Peyer's patch (tissue), 4 donors: ENCODE measurements at regions not wholly inside any gene's neighbourhood (a gene's known extent, or its start where the extent isn't known, plus 50 kb on each side); places are given as distances from the start of the nearest gene placed in this dataset.

ENCODE experiments used
- DNase-seq, 3 donors: peaks; one replicate each; pipeline ENCODE4 v3.0.0-alpha.2; 2017 to 2019
- H3K27ac ChIP-seq, 4 donors: fragments of 200-600 bp; sonication (generic); one replicate each; pipeline ENCODE4 v1.5.1; 2016 to 2019
- H3K27me3 ChIP-seq, 2 donors: fragments of 200-600 bp; sonication (generic); one replicate each; pipeline ENCODE4 v1.5.1; 2019
- H3K36me3 ChIP-seq, 3 donors: fragments of 200-600 bp; sonication (generic); one replicate each; pipeline ENCODE4 v1.5.1; 2016 to 2019
- H3K4me1 ChIP-seq, 4 donors: fragments of 200-600 bp; sonication (generic); one replicate each; pipeline ENCODE4 v1.5.1; 2016 to 2019
- H3K4me3 ChIP-seq, 4 donors: fragments of 200-600 bp; sonication (generic); 1 replicate in 3 of 4; 2 replicates in 1 of 4; pipeline ENCODE4 v1.5.1; 2016 to 2019; ENCODE audit warnings: mild to moderate bottlenecking in 1 of 4
- H3K9me3 ChIP-seq, 4 donors: fragments of 200-600 bp; sonication (generic); one replicate each; pipeline ENCODE4 v1.5.1; 2016 to 2019; ENCODE audit warnings: mild to moderate bottlenecking in 1 of 4
- CTCF ChIP-seq, 6 experiments: fragments of 450-650 bp in 4 of 6; fragments of 200-600 bp in 2 of 6; sonication (generic) in 1 of 6; IDR thresholded peaks; one replicate each; pipeline ENCODE4 v1.5.1; 2017 to 2019; ENCODE audit warnings: antibody characterized with exemption in 6 of 6, mild to moderate bottlenecking in 3 of 6, moderate library complexity in 1 of 6
- POLR2A ChIP-seq, 2 donors: fragments of 450-650 bp; IDR thresholded peaks; one replicate each; pipeline ENCODE4 v1.5.1; 2017; ENCODE audit warnings: antibody characterized with exemption in 2 of 2, mild to moderate bottlenecking in 2 of 2, moderate library complexity in 2 of 2

GRCh38 chr18:47522359-47522758 lies 270.9 kb upstream of the SKOR2 start:
- no peaks in the 10 kb centered on the region for H3K27me3 ChIP-seq
- H3K4me1 ChIP-seq, result no peaks in the 10 kb centered on the region
- H3K36me3 ChIP-seq, result no peaks in the 10 kb centered on the region
- DNase-seq, result no peak
- H3K4me3 ChIP-seq, result no peak overlapping the region
- no peak overlapping the region for H3K27ac ChIP-seq
- H3K9me3 ChIP-seq, result no peaks in the 10 kb centered on the region
- TF ChIP-seq POLR2A (IDR thresholded peaks at IDR 0.05) (no peak), CTCF (IDR thresholded peaks at IDR 0.05) (no peak)

- Histone ChIP-seq H3K9me3 (no peaks in the 10 kb centered on the region), H3K4me1 (no peaks in the 10 kb centered on the region), H3K4me3 (no peak overlapping the region), H3K36me3 (no peaks in the 10 kb centered on the region), H3K27ac (no peak overlapping the region), H3K27me3 (no peaks in the 10 kb centered on the region)
- TF ChIP-seq POLR2A (IDR thresholded peaks at IDR 0.05) (no peak), CTCF (IDR thresholded peaks at IDR 0.05) (no peak)
- DNase-seq, result no peak
Measured at GRCh38 chr18:47520263-47520662, 268.8 kb upstream of the SKOR2 start.

DNA sequence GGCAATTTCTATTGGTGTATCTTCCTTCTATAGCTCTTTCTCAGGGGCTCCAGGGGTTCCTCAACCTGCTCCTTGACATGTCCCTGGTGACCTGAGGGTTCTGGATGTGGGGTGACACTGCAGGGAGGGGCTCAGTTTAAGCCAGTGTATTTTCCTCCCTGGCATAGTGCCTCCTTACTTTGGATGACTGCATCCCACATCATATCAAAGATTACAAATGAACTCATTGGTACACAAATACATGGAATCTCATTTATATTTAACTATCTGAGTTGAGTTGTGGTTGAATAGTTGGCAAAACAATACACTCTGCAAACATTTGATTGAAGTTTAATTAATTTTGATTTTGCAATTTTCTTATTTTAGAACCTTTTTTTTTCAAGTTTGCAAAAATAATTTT lies 268.2 kb upstream of the SKOR2 start:
- no peak for DNase-seq
- H3K4me3 ChIP-seq, result no peak overlapping the region
- H3K9me3 ChIP-seq, result no peaks in the 10 kb centered on the region
- H3K4me1 ChIP-seq, result no peaks in the 10 kb centered on the region
- H3K27ac ChIP-seq, result no peak overlapping the region
- TF ChIP-seq CTCF (IDR thresholded peaks at IDR 0.05) (no peak), POLR2A (IDR thresholded peaks at IDR 0.05) (no peak)
- H3K27me3 ChIP-seq, result no peaks in the 10 kb centered on the region
- no peaks in the 10 kb centered on the region for H3K36me3 ChIP-seq

DNA sequence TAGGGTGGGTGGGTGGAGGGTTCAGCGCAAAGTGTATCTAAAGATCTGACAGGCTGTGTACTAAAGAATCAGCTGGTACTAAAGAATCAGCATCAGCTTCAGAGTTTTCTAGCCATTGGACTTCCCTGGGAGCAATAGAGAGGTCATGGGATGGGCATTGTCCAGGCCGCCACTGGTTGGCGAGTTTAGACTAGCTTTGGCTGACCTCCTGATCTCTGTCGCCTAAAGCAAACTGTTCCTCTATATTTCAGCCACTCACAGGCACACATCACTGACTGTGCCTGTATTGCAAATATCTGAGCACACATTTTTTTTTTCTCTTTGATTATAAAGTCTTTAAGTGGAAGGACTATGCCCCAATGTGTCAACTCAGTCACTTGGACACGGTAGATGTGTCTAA lies 267.8 kb upstream of the SKOR2 start:
- Histone ChIP-seq H3K36me3 (no peaks in the 10 kb centered on the region), H3K9me3 (no peaks in the 10 kb centered on the region)
- TF ChIP-seq POLR2A (IDR thresholded peaks at IDR 0.05), result no peak
- no peak for TF ChIP-seq CTCF (IDR thresholded peaks at IDR 0.05)

GRCh38 chr18:47513614-47514013 lies 262.2 kb upstream of the SKOR2 start:
- Histone ChIP-seq H3K27me3 (no peaks in the 10 kb centered on the region), H3K36me3 (no peaks in the 10 kb centered on the region), H3K4me3 (no peak overlapping the region), H3K9me3 (no peaks in the 10 kb centered on the region), H3K27ac (no peak overlapping the region), H3K4me1 (no peaks in the 10 kb centered on the region)
- TF ChIP-seq CTCF (IDR thresholded peaks at IDR 0.05) (no peak), POLR2A (IDR thresholded peaks at IDR 0.05) (no peak)
- no peak for DNase-seq

More for the DNA sequence above, 267.8 kb upstream of the SKOR2 start:
- no peak overlapping the region for H3K4me3 ChIP-seq
- no peaks in the 10 kb centered on the region for H3K27me3 ChIP-seq
- no peak overlapping the region for H3K27ac ChIP-seq
- no peaks in the 10 kb centered on the region for H3K4me1 ChIP-seq
- DNase-seq, result no peak

DNA sequence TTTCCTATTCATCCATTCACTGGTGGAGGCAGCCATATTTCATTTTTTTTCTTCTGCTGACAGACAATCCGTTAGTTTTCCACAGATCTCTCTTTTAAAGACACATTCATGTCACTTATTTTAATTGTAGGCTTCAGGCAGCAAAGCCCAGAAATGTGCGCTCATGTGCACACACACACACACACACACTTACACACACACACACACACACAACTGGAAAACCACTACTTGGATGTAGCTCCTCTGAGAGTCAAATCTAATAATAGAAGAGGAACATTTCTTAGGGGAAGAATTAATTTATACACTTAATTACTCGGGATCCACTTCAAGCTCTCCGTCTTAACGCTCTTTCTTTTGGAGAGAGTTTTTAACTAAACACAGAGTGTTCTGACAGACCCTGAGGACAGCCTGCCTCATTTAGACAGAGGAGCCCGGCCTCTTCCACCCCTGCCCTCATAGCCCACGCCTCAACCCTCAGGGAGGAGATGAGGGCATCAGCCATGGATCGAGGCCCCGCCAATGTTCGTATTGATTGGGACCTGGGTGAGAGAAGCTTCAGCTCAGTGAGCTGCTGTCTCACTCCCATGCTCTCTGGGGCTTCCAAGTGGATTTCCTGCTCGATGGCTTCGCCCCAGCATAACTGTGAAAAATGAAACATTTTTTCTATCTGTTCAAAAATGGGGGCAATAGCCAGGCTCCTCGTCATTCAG lies 261.4 kb upstream of the SKOR2 start:
- H3K9me3 ChIP-seq, result no peaks in the 10 kb centered on the region
- H3K36me3 ChIP-seq, result no peaks in the 10 kb centered on the region
- no peaks in the 10 kb centered on the region for H3K27me3 ChIP-seq
- no peak overlapping the region for H3K27ac ChIP-seq
- TF ChIP-seq CTCF (IDR thresholded peaks at IDR 0.05) (no peak), POLR2A (IDR thresholded peaks at IDR 0.05) (no peak)
- no peak overlapping the region for H3K4me3 ChIP-seq
- DNase-seq, result no peak
- H3K4me1 ChIP-seq, result no peaks in the 10 kb centered on the region
